GM21367 (cell line): ENCODE measurements at regions not wholly inside any gene's neighbourhood (a gene's known extent, or its start where the extent isn't known, plus 50 kb on each side); places are given as distances from the start of the nearest gene placed in this dataset.
A peak's percentile ranks its signal among the peaks of the same experiment; 100 is the strongest.
"Not testable (repeated sequence)": the region's sequence is repeated elsewhere in the genome, so short reads cannot be mapped to it uniquely, and the experiment has no call there.

ENCODE experiments used
- ATAC-seq: cut with Tn5 transposase; IDR thresholded peaks from one replicate; pipeline ENCODE4 v1.9.1; 2021; ENCODE audit not compliant: unreplicated experiment

GRCh38 chr15:70526221-70526973 is 237.0 kb downstream of the UACA start:
- no peak for ATAC-seq

GRCh38 chr15:70525551-70525950 is 237.8 kb downstream of the UACA start:
- no peak for ATAC-seq

GRCh38 chr15:70524470-70524869 is 238.9 kb downstream of the UACA start:
- ATAC-seq: no peak

- no peak for ATAC-seq
These were observed 239.7 kb downstream of the UACA start for GRCh38 chr15:70523616-70524015.

- no peak for ATAC-seq
These were observed 240.2 kb downstream of the UACA start for GRCh38 chr15:70523192-70523591.

GRCh38 chr15:70522323-70522966 is 240.9 kb downstream of the UACA start:
- no peak for ATAC-seq

- ATAC-seq: no peak
These were observed 241.6 kb downstream of the UACA start for GRCh38 chr15:70521576-70522322.

- no peak for ATAC-seq
These were observed 243.7 kb downstream of the UACA start for GRCh38 chr15:70519616-70520015.

GRCh38 chr15:70519004-70519365 is 244.4 kb downstream of the UACA start:
- ATAC-seq: no peak

GRCh38 chr15:70518201-70519003 is 245.0 kb downstream of the UACA start:
- ATAC-seq: no peak

GRCh38 chr15:70517194-70517590 is 246.2 kb downstream of the UACA start:
- no peak for ATAC-seq

GRCh38 chr15:70516408-70517193 is 246.8 kb downstream of the UACA start:
- ATAC-seq: no peak

- ATAC-seq: no peak
These were observed 249.1 kb downstream of the UACA start for GRCh38 chr15:70514251-70514650.

- ATAC-seq: no peak
These were observed 249.5 kb downstream of the UACA start for GRCh38 chr15:70513819-70514218.

- ATAC-seq: peak; percentile 76
These were observed 250.5 kb downstream of the UACA start for GRCh38 chr15:70512772-70513362.

GRCh38 chr15:70511972-70512587 is 251.3 kb downstream of the UACA start:
- not testable (repeated sequence) for ATAC-seq

GRCh38 chr15:70510433-70510832 is 252.9 kb downstream of the UACA start:
- ATAC-seq: no peak

GRCh38 chr15:70509731-70510143 is 253.6 kb downstream of the UACA start:
- ATAC-seq: no peak

- no peak for ATAC-seq
These were observed 254.1 kb downstream of the UACA start for GRCh38 chr15:70509282-70509662.
